ENCODE measurements at regions not wholly inside any gene's neighbourhood (a gene's known extent, or its start where the extent isn't known, plus 50 kb on each side); places are given as distances from the start of the nearest gene placed in this dataset.
A peak's percentile ranks its signal among the peaks of the same experiment; 100 is the strongest.

DNA sequence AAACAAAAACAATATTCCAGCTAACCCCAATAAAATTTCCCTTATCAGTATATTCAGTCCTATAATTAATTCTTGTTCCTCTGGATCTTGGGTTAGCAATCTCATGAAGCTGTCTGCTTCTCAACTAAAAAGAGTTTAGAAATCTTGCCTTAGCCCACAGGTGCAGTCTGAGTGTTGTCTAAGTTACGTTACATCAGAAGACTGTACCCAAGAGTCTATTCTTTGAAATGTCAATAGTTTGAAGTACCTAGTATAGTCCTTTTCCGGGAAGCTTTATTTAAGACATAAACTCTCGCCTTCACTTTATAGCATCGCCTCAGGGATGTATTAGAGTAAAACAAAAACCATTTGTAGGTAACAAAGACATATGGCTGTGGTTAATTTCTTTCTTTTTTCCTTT is 465.1 kb downstream of the FUT8 start:
- DNase-seq (ENCODE audit: low read depth), result no peak

GRCh38 chr14:65878586-65878985 is 466.1 kb downstream of the FUT8 start:
- no peak for DNase-seq (ENCODE audit: low read depth)

DNA sequence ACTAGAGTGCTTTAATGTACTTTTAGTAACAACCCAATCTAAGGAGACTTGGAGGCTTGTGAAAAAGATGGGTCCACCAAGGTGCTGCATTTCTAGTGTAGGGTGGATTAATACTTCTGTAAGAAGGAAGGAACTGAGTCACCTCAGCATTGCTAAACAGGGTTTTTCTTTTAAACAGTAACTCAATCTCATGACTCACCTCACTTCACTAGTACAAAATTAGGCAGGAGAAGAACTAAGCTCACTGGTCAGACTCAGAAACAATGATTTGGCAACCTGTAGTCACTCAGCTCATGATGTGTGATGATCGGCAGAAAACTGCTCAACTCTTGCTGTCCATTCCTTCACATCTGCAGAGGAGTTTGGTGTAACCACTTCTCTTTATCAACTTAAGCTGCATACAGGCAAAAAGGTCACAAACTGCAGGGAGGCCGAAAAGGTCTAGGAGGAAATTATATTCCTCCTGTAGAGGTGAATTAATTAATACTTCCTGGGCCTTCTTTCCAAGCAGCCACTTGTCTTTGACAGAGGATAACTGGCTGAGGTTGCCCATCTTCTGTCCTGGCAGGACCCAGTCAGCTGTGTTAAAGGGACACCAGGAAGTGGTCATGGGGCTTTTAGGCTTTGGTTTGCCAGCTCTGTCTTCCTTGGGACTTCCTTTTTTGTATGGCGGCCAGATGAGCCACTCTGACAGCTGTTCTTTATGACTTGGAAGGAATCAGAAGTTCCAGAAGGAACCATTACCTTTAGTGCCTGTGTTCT is 466.9 kb downstream of the FUT8 start:
- DNase-seq (ENCODE audit: low read depth), result no peak

DNA sequence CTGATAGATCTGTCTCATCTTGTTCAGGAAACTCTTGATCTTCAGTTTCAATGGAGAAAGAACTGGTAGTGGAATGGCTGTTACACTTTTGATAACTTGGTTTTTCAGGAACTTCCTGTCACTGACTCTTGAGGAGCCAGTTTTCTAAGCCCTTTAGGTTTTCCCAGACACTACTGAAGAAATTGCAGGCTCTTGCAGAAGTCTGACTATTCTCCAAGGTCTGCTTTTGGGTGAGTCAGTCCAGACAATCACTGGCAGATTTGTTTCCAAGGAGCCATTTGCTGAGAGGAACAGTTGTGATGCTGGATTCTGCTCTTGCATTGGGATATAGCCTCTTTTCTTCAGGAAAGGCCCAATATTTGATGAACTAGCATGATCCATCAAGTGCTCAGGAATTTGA is 468.0 kb downstream of the FUT8 start:
- no peak for DNase-seq (ENCODE audit: low read depth)

- no peak for DNase-seq (ENCODE audit: low read depth)
Measured at GRCh38 chr14:65881642-65882041, 469.1 kb downstream of the FUT8 start.

DNA sequence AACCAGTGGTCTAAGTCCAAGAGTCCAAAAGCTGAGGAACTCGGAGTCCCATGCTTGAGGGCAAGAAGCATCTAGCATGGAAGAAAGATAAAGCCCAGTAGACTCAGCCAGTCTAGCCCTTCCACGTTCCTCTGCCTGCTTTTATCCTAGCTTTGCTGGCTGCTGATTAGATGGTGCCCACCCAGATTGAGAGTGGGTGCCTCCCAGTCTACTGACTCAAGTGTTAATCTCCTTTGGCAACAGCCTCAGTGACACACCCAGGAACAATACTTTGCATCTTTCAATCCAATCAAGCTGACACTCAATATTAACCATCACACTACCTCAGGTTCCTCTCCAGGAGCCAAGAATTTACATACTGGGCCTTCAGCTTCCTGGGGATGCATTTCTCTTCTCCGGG is 476.1 kb downstream of the FUT8 start:
- no peak for DNase-seq (ENCODE audit: low read depth)

- no peak for DNase-seq (ENCODE audit: low read depth)
Measured at GRCh38 chr14:65892315-65892714, 479.8 kb downstream of the FUT8 start.

DNA sequence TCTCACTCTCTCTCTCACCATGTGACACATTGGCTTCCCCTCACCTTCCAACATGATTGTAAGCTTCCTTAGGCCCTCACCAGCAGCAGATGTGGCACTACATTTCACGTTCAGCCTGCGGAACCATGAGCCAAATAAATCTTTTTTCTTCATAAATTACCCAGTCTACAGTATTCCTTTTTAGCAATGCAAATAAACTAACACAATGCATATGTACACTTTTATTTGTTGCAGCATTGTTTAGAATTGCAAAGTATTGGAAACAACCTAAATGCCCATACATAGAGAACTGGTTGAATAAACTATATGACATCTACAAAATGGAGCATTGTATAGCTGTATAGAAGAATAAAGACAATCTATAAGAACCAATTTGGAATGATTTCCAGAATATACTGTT is 487.6 kb downstream of the FUT8 start:
- DNase-seq (ENCODE audit: low read depth), result no peak

DNA sequence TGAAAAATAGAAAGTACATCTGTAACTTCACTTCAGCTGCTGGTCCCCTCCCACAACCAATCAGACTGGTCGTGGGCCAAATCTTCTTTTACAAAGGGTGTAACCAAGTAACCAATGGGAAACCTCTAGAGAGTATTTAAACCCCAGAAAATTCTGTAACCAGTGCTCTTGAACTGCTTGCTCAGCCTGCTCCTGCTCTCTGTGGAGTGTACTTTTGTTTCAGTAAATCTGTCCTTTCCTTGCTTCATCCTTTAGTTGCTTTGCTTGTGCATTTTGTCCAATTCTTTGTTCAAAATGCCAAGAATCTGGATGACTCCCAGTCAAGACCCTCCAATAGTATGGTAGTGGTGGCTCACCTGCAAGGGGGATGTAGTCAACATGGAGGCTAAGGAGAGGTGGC is 489.1 kb downstream of the FUT8 start:
- no peak for DNase-seq (ENCODE audit: low read depth)

DNA sequence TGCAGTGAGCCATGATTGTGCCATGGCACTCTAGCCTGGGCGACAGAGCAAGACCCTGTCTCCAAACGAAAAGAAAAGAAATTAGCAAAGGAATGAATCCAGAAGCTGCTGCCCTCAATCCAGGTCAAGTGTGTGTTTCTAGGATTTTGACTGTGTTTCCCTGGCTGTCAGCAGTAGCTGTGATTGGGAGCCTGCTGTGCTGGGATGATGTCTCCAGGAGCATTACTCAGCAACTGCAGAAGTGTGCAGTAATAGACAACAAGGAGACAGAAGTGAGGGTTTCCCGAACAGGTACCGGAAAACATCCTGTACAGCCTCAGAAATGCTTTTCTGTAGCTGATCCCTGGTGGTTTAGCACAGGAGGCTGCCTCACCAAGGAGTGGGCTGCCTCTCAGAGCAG is 492.5 kb downstream of the FUT8 start:
- DNase-seq (ENCODE audit: low read depth), result no peak

DNA sequence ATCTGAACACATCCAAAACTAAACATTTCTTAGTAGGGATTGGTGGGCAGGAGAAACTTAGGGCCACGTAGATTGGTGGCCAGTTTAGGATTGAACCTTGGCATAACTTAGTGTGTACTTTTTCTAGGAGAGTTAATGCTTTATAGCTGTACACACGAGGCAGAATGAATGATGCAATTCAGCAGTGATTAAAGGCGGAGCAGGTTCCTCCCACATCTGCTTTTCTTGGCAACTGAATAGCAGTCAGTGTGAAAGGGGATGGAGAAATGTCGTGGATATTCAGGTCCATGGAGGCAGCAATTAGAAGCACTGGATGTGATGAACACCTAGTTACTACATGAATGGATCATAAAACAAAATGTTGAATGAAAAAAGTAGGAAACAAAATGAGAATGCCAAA is 493.8 kb downstream of the FUT8 start:
- no peak for DNase-seq (ENCODE audit: low read depth)

DNA sequence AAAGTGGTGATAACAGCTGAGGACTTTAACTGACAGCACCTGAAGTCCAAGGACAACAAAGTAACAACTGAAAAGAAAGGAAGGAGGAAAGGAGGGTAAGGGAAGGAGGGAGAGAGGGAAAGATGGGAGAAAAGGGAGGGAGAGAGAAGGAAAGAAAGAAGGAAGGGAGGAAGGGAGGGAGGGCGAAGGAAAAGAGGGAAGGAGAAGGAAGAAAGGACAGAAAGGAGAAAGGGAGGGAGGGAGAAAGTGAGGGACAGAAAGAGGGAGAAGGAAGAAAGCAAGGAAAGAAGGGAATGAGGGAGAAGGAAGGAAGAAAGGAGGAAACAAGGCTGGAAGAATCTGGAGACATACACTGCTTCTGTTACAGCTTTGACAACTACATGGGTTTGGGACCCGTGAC is 494.4 kb downstream of the FUT8 start:
- DNase-seq (ENCODE audit: low read depth), result no peak

- no peak for DNase-seq (ENCODE audit: low read depth)
Measured at GRCh38 chr14:65910108-65910786, 497.7 kb downstream of the FUT8 start.

GRCh38 chr14:65915125-65915524 is 502.6 kb downstream of the FUT8 start:
- no peak for DNase-seq (ENCODE audit: low read depth)

DNA sequence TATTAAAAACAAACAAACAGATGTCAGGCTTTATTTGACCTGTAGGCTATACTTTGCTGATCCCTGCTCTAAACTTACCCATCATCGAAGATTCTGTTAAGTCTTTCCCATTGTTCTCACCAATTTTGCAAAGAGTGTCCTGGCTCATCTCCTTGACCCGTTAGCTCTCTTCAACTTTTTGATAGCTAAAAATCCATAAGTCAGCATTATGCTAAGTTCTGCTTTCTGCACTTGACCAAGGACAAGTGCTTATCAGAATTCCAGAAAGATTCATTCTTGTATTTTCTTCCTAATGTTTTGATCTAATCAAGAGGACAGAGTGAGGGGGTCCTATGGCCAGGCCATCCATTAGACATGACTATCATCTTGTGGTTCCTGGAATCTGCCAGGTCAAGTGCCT is 503.5 kb downstream of the FUT8 start:
- no peak for DNase-seq (ENCODE audit: low read depth)

DNA sequence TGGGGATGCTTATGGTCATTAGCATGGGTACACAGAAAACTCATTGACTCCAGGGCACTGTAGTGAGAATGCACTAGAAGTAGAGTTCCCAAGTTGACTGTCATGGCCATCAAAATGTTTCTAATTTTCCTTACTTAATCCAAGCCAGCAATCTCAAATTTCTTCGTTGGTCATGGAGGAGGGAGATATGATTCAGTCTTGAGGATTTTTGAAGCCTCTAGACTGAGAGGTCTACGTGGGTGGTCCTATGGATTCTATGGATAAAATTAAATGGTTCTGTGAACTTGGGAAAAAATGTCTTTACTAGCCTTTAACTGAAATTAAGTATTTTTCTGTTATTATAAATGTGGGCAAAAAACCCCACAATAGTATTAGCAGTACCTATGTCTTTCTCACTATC is 508.5 kb downstream of the FUT8 start:
- DNase-seq (ENCODE audit: low read depth), result no peak

GRCh38 chr14:65922142-65922541 is 509.6 kb downstream of the FUT8 start:
- no peak for DNase-seq (ENCODE audit: low read depth)

DNA sequence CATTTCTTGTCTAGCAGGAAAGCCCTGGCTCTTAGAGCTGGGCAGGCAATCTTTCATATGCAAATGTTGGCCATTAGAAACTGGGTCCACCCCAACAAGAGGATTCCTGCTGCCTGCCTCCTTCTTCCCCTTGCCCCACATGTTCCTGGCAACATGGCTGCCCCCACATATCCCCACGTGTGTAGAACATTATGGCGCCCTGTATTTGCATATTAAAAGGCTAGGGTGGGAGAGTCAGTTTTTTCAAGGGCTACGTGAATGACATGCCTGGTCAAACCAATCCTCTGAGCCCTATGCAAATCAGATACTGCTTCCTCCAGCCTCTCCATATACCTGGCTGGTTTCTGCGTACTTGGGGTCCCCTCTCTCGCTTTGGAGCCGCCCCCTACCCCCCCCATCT is 514.0 kb downstream of the FUT8 start:
- DNase-seq (ENCODE audit: low read depth), result no peak

DNA sequence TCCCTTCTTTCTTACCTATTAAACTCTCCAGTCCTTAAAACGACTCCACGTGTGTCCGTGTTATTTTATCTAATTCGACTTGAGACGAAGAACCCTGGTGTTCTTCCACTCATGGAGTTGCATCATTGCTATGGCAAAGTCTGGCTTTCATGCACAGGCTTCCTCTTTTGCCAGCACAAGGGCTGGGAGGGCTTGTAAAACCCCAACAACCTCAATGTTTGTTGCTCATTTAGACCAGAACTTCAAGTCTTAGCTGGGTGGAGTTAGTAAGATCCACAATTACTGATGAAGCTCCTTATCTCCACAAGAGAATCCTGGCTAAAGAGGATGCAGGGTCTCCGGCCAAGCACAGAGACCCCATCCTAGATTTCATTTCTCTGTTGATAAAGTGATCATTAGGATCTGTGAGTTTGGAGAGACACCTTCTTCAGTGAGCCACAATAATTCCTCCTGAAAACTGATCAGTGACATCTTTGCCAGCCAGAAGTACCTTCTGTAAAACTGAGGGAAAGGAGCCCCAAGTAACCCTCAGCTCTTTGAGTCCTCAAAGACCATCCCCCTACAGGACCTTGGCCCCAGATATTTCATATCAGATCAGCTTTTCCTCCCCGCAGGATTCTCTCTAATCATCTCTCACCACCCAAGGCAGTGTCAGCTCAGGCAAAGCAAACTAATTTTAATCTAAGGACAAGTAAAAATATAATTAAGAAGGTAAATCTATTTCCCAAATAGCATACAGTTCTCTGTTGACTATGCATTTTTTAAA is 514.6 kb downstream of the FUT8 start:
- no peak for DNase-seq (ENCODE audit: low read depth)

- peak; percentile 36 for DNase-seq (ENCODE audit: low read depth)
Measured at GRCh38 chr14:65927931-65928356, 515.4 kb downstream of the FUT8 start.

- no peak for DNase-seq (ENCODE audit: low read depth)
Measured at GRCh38 chr14:65928995-65929394, 516.5 kb downstream of the FUT8 start.

- no peak for DNase-seq (ENCODE audit: low read depth)
Measured at GRCh38 chr14:65933400-65934069, 521.0 kb downstream of the FUT8 start.

DNA sequence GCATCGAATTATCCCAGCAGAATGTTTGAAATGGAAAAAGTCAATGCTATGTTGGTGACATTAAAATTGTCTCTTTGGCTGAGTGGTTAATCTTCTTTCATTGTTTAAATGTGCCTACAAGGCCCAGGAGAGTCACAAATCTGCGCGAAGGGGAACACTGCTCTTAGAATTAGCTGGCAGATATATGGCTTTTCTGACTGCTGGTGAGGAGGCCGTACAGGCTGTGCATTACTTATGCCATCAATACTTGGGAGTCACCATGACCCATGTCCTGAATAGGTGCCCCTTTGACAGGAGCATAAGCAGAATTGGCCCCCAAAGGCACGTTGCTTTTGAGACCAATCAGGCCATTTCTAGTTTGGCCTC is 521.5 kb downstream of the FUT8 start:
- no peak for DNase-seq (ENCODE audit: low read depth)

All from activated gamma-delta T cell treated with anti-CD3 and anti-CD28 coated beads, Interleukin-2, amount 50 U/mL, for 16 hours (primary cell).